GM11168 (cell line): ENCODE measurements at regions not wholly inside any gene's neighbourhood (a gene's known extent, or its start where the extent isn't known, plus 50 kb on each side); places are given as distances from the start of the nearest gene placed in this dataset.

Experiments used
- in situ Hi-C: fragments of 300-500 bp; cut with MboI; formaldehyde crosslinking; loops from one replicate; pipeline ENCODE4 v1.12.0; 2022; ENCODE audit warnings: low sequenced_read_pairs; ENCODE audit not compliant: unreplicated experiment

GRCh38 chr13:64793592-64793991 lies 2436.5 kb downstream of the PCDH9 start:
- in situ Hi-C loops: no loop called here

- in situ Hi-C loops: no loop called here
Observed at GRCh38 chr13:64793131-64793530, 2437.0 kb downstream of the PCDH9 start.

- in situ Hi-C loops: no loop called here
Observed at GRCh38 chr13:64791373-64791772, 2438.8 kb downstream of the PCDH9 start.

- in situ Hi-C loops: no loop called here
Observed at GRCh38 chr13:64782466-64782865, 2447.7 kb downstream of the PCDH9 start.

- in situ Hi-C loops: no loop called here
Observed at GRCh38 chr13:64778002-64778401, 2452.1 kb downstream of the PCDH9 start.

- in situ Hi-C loops: no loop called here
Observed at GRCh38 chr13:64774915-64775314, 2455.2 kb downstream of the PCDH9 start.

GRCh38 chr13:64770743-64771142 lies 2459.4 kb downstream of the PCDH9 start:
- in situ Hi-C loops: no loop called here

- in situ Hi-C loops: no loop called here
Observed at GRCh38 chr13:64767054-64767453, 2463.1 kb downstream of the PCDH9 start.

- in situ Hi-C loops: no loop called here
Observed at GRCh38 chr13:64765636-64766035, 2464.5 kb downstream of the PCDH9 start.

- in situ Hi-C loops: no loop called here
Observed at GRCh38 chr13:64758521-64759244, 2471.5 kb downstream of the PCDH9 start.

- in situ Hi-C loops: no loop called here
Observed at GRCh38 chr13:64756621-64757020, 2473.5 kb downstream of the PCDH9 start.

- in situ Hi-C loops: no loop called here
Observed at GRCh38 chr13:64755961-64756360, 2474.2 kb downstream of the PCDH9 start.

GRCh38 chr13:64753233-64754000 lies 2476.7 kb downstream of the PCDH9 start:
- in situ Hi-C loops: no loop called here

- in situ Hi-C loops: no loop called here
Observed at GRCh38 chr13:64749301-64749700, 2480.8 kb downstream of the PCDH9 start.

- in situ Hi-C loops: no loop called here
Observed at GRCh38 chr13:64746845-64747244, 2483.3 kb downstream of the PCDH9 start.

GRCh38 chr13:64740493-64740892 lies 2489.6 kb downstream of the PCDH9 start:
- in situ Hi-C loops: no loop called here

GRCh38 chr13:64725492-64725891 lies 2504.6 kb downstream of the PCDH9 start:
- in situ Hi-C loops: no loop called here

GRCh38 chr13:64723724-64724123 lies 2506.4 kb downstream of the PCDH9 start:
- in situ Hi-C loops: no loop called here

GRCh38 chr13:64718116-64718515 lies 2512.0 kb downstream of the PCDH9 start:
- in situ Hi-C loops: no loop called here

- in situ Hi-C loops: no loop called here
Observed at GRCh38 chr13:64716936-64717335, 2513.2 kb downstream of the PCDH9 start.

- in situ Hi-C loops: no loop called here
Observed at GRCh38 chr13:64709079-64709478, 2521.1 kb downstream of the PCDH9 start.
